ENCODE measurements at regions not wholly inside any gene's neighbourhood (a gene's known extent, or its start where the extent isn't known, plus 50 kb on each side); places are given as distances from the start of the nearest gene placed in this dataset.

DNA sequence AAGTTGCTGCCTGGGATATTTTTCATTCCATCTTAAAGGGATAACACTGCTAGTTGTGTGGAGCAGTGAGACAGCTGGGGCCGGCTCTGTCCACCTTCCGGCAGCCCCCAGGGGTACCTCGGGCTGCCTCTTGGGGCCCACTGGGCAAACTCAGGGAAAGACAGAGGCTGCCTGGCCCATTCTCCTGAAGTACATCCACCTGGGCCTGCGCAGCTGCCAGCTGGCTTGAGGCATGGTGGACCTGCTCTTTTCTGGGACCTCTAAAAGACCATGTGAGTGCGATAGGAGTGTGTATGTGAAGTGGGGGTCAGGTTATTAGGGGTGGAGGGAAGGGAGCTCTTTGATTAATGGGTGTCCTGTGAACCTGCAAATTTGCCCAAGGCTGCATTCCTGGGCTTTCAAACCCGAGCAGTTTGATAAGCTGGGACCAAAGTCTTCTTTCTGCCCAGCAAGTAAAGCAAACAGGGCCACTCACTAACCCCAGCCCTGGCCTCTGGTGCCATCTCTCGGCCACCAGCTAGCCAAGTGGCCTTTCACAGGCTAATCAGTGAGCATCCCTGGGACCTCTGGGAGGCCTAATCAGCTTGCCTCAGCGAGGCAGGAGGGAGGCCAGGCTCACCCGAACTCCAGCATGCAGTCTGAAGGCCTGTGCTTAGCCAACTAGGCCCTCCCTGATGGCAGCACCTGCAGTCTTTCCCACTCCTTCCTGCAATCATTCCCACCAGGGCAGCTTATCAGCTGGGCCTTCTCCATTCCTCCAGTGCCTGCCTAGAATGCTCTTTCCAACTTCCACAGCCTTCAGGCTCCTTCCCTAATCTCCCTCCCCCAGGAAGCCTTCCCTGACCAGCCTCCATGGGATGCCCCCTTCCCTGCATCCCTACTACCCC lies 954.7 kb upstream of the ZNF722 start:
- H3K9me1 ChIP-seq (replicated peaks; ENCODE audit: control insufficient read depth, extremely low read depth, insufficient read depth, low read length) = no peaks in the 10 kb centered on the region
- no peak for DNase-seq (ENCODE audit: low read depth, low spot score)
- POLR2A ChIA-PET = no interaction called here
- no TSS peak for BruUV-seq (replicated peaks)
- H3K4me1 ChIP-seq (ENCODE audit: control insufficient read depth, extremely low read depth, insufficient read depth, low read length) = no peaks in the 10 kb centered on the region
- H3K9me3 ChIP-seq (replicated peaks; ENCODE audit: control insufficient read depth, insufficient read depth, low read length) = peaks cover 4% of the 10 kb centered on the region
- no peak overlapping the region for H3K27ac ChIP-seq (ENCODE audit: insufficient read depth, low read depth, low read length)
- no peaks in the 10 kb centered on the region for H3K79me2 ChIP-seq (ENCODE audit: control insufficient read depth, insufficient read depth, low read length)
- H3K27me3 ChIP-seq (ENCODE audit: control insufficient read depth in 2 of 2, insufficient read depth in 2 of 2, low read length in 2 of 2) = no peaks in the 10 kb centered on the region
- TF ChIP-seq CTCF (IDR thresholded peaks at IDR 0.05; ENCODE audit: extremely low read depth in 1 of 2, insufficient read depth in 1 of 2, low read depth in 1 of 2, low read length in 2 of 2) (no peak), FOS (IDR thresholded peaks at IDR 0.05; ENCODE audit: borderline replicate concordance, insufficient read depth, low read length) (no peak), GATA2 (IDR thresholded peaks at IDR 0.05; ENCODE audit: insufficient read depth, insufficient read length, low read depth, low read length) (no peak), POLR2AphosphoS5 (IDR thresholded peaks at IDR 0.05; ENCODE audit: insufficient read depth, low read depth, low read length) (no peak), MYC (IDR thresholded peaks at IDR 0.05; ENCODE audit: low read depth, low read length) (no peak), JUN (IDR thresholded peaks at IDR 0.05; ENCODE audit: borderline replicate concordance, insufficient read depth, insufficient read length, low read depth) (no peak), EZH2 (IDR thresholded peaks at IDR 0.05; ENCODE audit: borderline replicate concordance, low read depth, low read length, severe bottlenecking) (no peak), POLR2A (IDR thresholded peaks at IDR 0.05; ENCODE audit: low read depth, low read length) (no peak)
- TF ChIP-seq, protein P1, sequence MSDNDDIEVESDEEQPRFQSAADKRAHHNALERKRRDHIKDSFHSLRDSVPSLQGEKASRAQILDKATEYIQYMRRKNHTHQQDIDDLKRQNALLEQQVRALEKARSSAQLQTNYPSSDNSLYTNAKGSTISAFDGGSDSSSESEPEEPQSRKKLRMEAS (IDR thresholded peaks at IDR 0.05; ENCODE audit: insufficient read depth, insufficient read length) = no peak
- no peak overlapping the region for H3K9ac ChIP-seq (replicated peaks; ENCODE audit: extremely low read depth, insufficient read depth, low read length)
- H2AFZ ChIP-seq (ENCODE audit: low read depth, low read length) = no peak overlapping the region
- no peak overlapping the region for H3K4me2 ChIP-seq (ENCODE audit: insufficient read depth, low read length)
- dilution Hi-C loops (cut with MboI; ENCODE audit: extremely low pct_ligation_motif_present, low sequenced_read_pairs) = no loop called here
- no peaks in the 10 kb centered on the region for H3K36me3 ChIP-seq (ENCODE audit: control insufficient read depth in 2 of 2, extremely low read depth in 1 of 2, insufficient read depth in 2 of 2, low read length in 2 of 2)
- CTCF ChIA-PET = no interaction called here
- no peak overlapping the region for H3K4me3 ChIP-seq (replicated peaks in 1 of 3; ENCODE audit: insufficient read depth in 1 of 3, low read depth in 1 of 3, low read length in 3 of 3)
- intact Hi-C loops (cut with micrococcal nuclease) = no loop called here
- no peak for FAIRE-seq
- no peaks in the 10 kb centered on the region for H4K20me1 ChIP-seq (replicated peaks; ENCODE audit: control insufficient read depth, extremely low read depth, insufficient read depth, low read length)

All from endothelial cell of umbilical vein (primary cell).